PC-3 (cell line): ENCODE measurements at regions not wholly inside any gene's neighbourhood (a gene's known extent, or its start where the extent isn't known, plus 50 kb on each side); places are given as distances from the start of the nearest gene placed in this dataset.

Experiments used
- ATAC-seq: fragments of 200-7000 bp; cut with Tn5 transposase; 2 replicates; pipeline ENCODE4 v1.9.1; 2020; ENCODE audit warnings: mild to moderate bottlenecking, moderate library complexity
- BruUV-seq: library from RNA; stranded (reverse); fragments of 400-500 nt; replicated peaks from 2 replicates; lab custom pipeline; 2021; lab: Mats Ljungman, UMichigan
- CTCF ChIA-PET: fragments of 300-600 bp; sonication (Branson Sonifier 250); formaldehyde crosslinking; loops from one replicate; lab custom pipeline; 2022; ENCODE audit warnings: antibody characterized with exemption; lab: Charles Lee
- POLR2A ChIA-PET: fragments of 300-600 bp; sonication (Branson Sonifier 250); formaldehyde crosslinking; loops from one replicate; lab custom pipeline; 2022; ENCODE audit warnings: antibody characterized with exemption; ENCODE audit not compliant: unreplicated experiment; lab: Charles Lee
- DNase-seq: peaks from one replicate; pipeline ENCODE4 v3.0.0-alpha.2; 2015
- H2AFZ ChIP-seq: fragments of 300-600 bp; sonication (generic); 2 replicates; pipeline ENCODE4 v1.6.0; 2016; ENCODE audit warnings: antibody characterized with exemption, low read length
- H3F3A ChIP-seq: fragments of 300-600 bp; sonication (generic); one replicate; pipeline ENCODE4 v1.6.0; 2017; ENCODE audit warnings: antibody characterized with exemption, low read length, control low read depth, mild to moderate bottlenecking; ENCODE audit not compliant: unreplicated experiment
- H3K27ac ChIP-seq: fragments of 300-600 bp; sonication (generic); 2 replicates; pipeline ENCODE4 v1.5.1; 2016; ENCODE audit warnings: mild to moderate bottlenecking, low read length
- H3K27me3 ChIP-seq: fragments of 300-600 bp; sonication (generic); 2 replicates; pipeline ENCODE4 v1.6.1; 2016; ENCODE audit warnings: low read length, mixed read lengths
- H3K36me3 ChIP-seq: fragments of 300-600 bp; sonication (generic); 2 replicates; pipeline ENCODE4 v1.6.1; 2016; ENCODE audit warnings: low read depth, mixed run types, low read length, mixed read lengths
- H3K4me1 ChIP-seq: fragments of 300-600 bp; sonication (generic); 2 replicates; pipeline ENCODE4 v1.5.1; 2016; ENCODE audit warnings: low read length; ENCODE audit not compliant: insufficient read depth
- H3K4me2 ChIP-seq: fragments of 300-600 bp; sonication (generic); 2 replicates; pipeline ENCODE4 v1.6.0; 2016; ENCODE audit warnings: low read length
- H3K4me3 ChIP-seq: fragments of 300-600 bp; sonication (generic); 2 replicates; pipeline ENCODE4 v1.5.1; 2016; ENCODE audit warnings: mild to moderate bottlenecking, low read length, mixed read lengths
- H3K79me2 ChIP-seq: fragments of 300-600 bp; sonication (generic); 2 replicates; pipeline ENCODE4 v1.6.1; 2017; ENCODE audit warnings: low read length, mixed read lengths
- H3K9ac ChIP-seq: fragments of 300-600 bp; sonication (generic); 2 replicates; pipeline ENCODE4 v1.6.0; 2016; ENCODE audit warnings: mild to moderate bottlenecking, low read length
- H3K9me2 ChIP-seq: fragments of 300-600 bp; sonication (generic); replicated peaks from 2 replicates; pipeline ENCODE4 v1.6.1; 2016; ENCODE audit warnings: mixed run types, low read length, mixed read lengths
- H3K9me3 ChIP-seq: fragments of 300-600 bp; sonication (generic); 2 replicates; pipeline ENCODE4 v1.6.1; 2016; ENCODE audit warnings: low read length, mixed read lengths
- H4K20me1 ChIP-seq: fragments of 300-600 bp; sonication (generic); 2 replicates; pipeline ENCODE4 v1.6.1; 2016; ENCODE audit warnings: low read length, mixed read lengths
- CTCF ChIP-seq: fragments of 300-600 bp; sonication (generic); conservative IDR thresholded peaks from 2 replicates; pipeline ENCODE4 v1.5.1; 2017; ENCODE audit warnings: antibody characterized with exemption, low read depth, mild to moderate bottlenecking, low read length
- EZH2 ChIP-seq: fragments of 300-600 bp; sonication (generic); IDR thresholded peaks from one replicate; pipeline ENCODE4 v1.6.1; 2017; ENCODE audit warnings: antibody characterized with exemption, mild to moderate bottlenecking, low read length; ENCODE audit not compliant: unreplicated experiment
- EZH2phosphoT487 ChIP-seq: fragments of 300-600 bp; sonication (generic); IDR thresholded peaks from 2 replicates; pipeline ENCODE4 v1.6.1; 2018; ENCODE audit warnings: mild to moderate bottlenecking, antibody characterized with exemption, low read length, borderline replicate concordance
- intact Hi-C: fragments of 100-400 bp; cut with micrococcal nuclease; formaldehyde crosslinking; loops from 2 replicates; pipeline ENCODE4 v1.9.0; 2023

- ATAC-seq (no peak), DNase-seq (no peak)
- no peaks in the 10 kb centered on the region for H3K36me3 ChIP-seq
- H3K9me3 ChIP-seq: no peaks in the 10 kb centered on the region
- no peak overlapping the region for H3K27ac ChIP-seq
- no peak overlapping the region for H2AFZ ChIP-seq
- no peaks in the 10 kb centered on the region for H3F3A ChIP-seq
- no peaks in the 10 kb centered on the region for H3K79me2 ChIP-seq
- no peak overlapping the region for H3K9ac ChIP-seq
- ChIA-PET CTCF (no interaction called here), POLR2A (no interaction called here)
- H3K27me3 ChIP-seq: no peaks in the 10 kb centered on the region
- H3K4me3 ChIP-seq: no peak overlapping the region
- H3K4me2 ChIP-seq: no peak overlapping the region
- TF ChIP-seq EZH2phosphoT487 (no peak), EZH2 (no peak), CTCF (no peak)
- no peaks in the 10 kb centered on the region for H3K4me1 ChIP-seq
- H4K20me1 ChIP-seq: no peaks in the 10 kb centered on the region
- no peaks in the 10 kb centered on the region for H3K9me2 ChIP-seq
- BruUV-seq: no TSS peak
- intact Hi-C loops: no loop called here
Observed at GRCh38 chr3:104687362-104687761, 679.3 kb upstream of the ALCAM start.

GRCh38 chr3:104696470-104696869 is 670.2 kb upstream of the ALCAM start:
- Histone ChIP-seq H3K9ac (no peak overlapping the region), H3K27me3 (no peaks in the 10 kb centered on the region), H4K20me1 (no peaks in the 10 kb centered on the region), H3K4me3 (no peak overlapping the region), H2AFZ (no peak overlapping the region), H3K9me2 (no peaks in the 10 kb centered on the region), H3K36me3 (no peaks in the 10 kb centered on the region), H3F3A (no peaks in the 10 kb centered on the region), H3K27ac (no peak overlapping the region), H3K4me2 (no peak overlapping the region), H3K4me1 (no peaks in the 10 kb centered on the region), H3K79me2 (no peaks in the 10 kb centered on the region), H3K9me3 (no peaks in the 10 kb centered on the region)
- TF ChIP-seq EZH2phosphoT487 (no peak), CTCF (no peak), EZH2 (no peak)
- ATAC-seq (no peak), DNase-seq (no peak)
- no TSS peak for BruUV-seq
- intact Hi-C loops: no loop called here
- CTCF ChIA-PET: no interaction called here
- POLR2A ChIA-PET: no interaction called here

GRCh38 chr3:104711406-104711805 is 655.3 kb upstream of the ALCAM start:
- ATAC-seq (no peak), DNase-seq (no peak)
- POLR2A ChIA-PET: no interaction called here
- no peak overlapping the region for H3K9ac ChIP-seq
- no peak overlapping the region for H2AFZ ChIP-seq
- H3K9me2 ChIP-seq: no peaks in the 10 kb centered on the region
- no peaks in the 10 kb centered on the region for H3K9me3 ChIP-seq
- H3K79me2 ChIP-seq: no peaks in the 10 kb centered on the region
- no TSS peak for BruUV-seq
- no peaks in the 10 kb centered on the region for H3K4me1 ChIP-seq
- no peak overlapping the region for H3K4me2 ChIP-seq
- TF ChIP-seq CTCF (no peak), EZH2 (no peak), EZH2phosphoT487 (no peak)
- H3K27me3 ChIP-seq: no peaks in the 10 kb centered on the region
- H3F3A ChIP-seq: no peaks in the 10 kb centered on the region
- CTCF ChIA-PET: no interaction called here
- intact Hi-C loops: no loop called here
- H3K27ac ChIP-seq: no peak overlapping the region
- H3K4me3 ChIP-seq: no peak overlapping the region
- no peaks in the 10 kb centered on the region for H3K36me3 ChIP-seq
- no peaks in the 10 kb centered on the region for H4K20me1 ChIP-seq
